Epithelial cell of prostate (primary cell): ENCODE measurements at regions not wholly inside any gene's neighbourhood (a gene's known extent, or its start where the extent isn't known, plus 50 kb on each side); places are given as distances from the start of the nearest gene placed in this dataset.
"Not testable (repeated sequence)": the region's sequence is repeated elsewhere in the genome, so short reads cannot be mapped to it uniquely, and the experiment has no call there.

Experiments used
- DNase-seq: peaks from one replicate; pipeline ENCODE4 v3.0.0-alpha.2; 2011; ENCODE audit warnings: low read depth, low spot score
- H3K27ac ChIP-seq: fragments of 450-650 bp; 2 replicates; pipeline ENCODE4 v1.5.1; 2017; ENCODE audit warnings: mild to moderate bottlenecking

- no peak overlapping the region for H3K27ac ChIP-seq
- DNase-seq = no peak
These were observed 296.7 kb upstream of the PTBP2 start for GRCh38 chr1:96424877-96425276.

DNA sequence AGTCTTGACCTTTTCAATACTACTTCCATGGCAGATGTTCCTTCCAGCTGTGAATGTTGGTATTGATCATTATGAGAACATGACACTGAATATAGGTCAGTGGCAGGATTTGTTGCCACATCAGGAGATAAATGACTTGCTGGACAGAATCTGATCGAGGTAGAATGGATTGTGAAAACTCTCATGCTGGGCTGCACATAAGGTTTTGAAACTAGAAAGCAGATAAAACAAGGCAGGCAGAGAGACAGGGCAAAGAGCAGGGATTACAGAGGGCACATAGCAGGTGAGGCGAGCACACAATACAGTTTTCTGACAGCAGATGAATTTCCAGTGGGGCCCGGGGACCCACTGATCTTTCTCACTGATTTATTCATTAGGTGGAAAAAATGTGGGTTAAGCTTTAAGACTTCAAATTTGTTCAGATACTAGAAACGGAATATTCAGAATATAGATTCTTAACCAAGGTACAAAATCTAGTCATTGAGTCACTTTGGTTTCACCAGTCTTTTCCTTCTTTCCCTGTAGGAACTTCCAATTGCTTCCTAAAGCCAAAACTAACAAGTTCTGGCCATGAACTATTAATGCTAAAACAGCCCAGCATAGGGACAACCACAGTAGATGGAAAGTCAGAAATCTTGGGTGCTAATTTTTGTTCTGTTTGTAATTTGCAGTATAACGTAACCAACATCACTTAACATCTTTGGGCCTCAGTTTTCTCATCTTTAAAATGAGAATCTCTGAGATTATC lies 296.0 kb upstream of the PTBP2 start:
- no peak overlapping the region for H3K27ac ChIP-seq
- DNase-seq = no peak

DNA sequence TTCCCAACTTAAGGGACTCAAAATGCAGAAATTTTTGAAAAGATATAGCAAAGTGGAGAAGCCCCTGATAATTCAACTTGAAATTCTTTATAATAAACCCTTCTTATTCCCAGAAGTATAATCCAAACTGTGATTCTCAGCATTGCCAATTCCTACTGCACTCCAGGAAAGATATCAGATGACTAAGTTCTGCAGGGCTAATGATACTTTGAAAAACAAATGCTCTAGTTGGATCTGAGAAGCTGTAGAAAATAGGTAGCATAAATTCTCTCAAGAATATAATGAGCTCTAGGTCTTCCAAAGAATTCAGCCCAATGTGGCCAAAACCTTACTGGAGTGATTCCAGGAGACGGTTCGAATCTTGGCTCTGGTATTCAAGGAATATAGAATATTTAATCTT lies 294.0 kb upstream of the PTBP2 start:
- DNase-seq = no peak
- H3K27ac ChIP-seq = no peak overlapping the region

DNA sequence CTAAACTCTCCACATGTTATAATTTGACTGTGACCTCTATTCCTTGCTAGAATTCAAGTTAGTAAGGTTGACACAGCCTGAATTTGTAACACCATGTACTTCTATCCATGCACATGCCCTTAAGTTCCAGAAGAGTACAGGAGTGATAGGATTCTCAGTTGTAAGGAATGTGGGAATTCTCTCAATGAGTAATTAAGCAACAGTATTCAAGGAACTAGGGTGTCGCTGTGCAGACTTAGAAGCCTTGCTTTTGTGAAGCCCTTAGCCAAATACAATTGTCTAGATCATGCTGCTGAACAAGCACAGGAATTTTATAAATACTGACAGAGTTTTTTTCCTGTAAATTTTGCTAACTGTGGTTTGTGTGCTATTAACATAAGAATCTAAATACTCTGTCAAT lies 276.3 kb upstream of the PTBP2 start:
- no peak for DNase-seq
- no peak overlapping the region for H3K27ac ChIP-seq

- DNase-seq = no peak
- H3K27ac ChIP-seq = no peak overlapping the region
These were observed 257.5 kb upstream of the PTBP2 start for GRCh38 chr1:96464066-96464465.

GRCh38 chr1:96464522-96464921 lies 257.1 kb upstream of the PTBP2 start:
- no peak overlapping the region for H3K27ac ChIP-seq
- no peak for DNase-seq

GRCh38 chr1:96464991-96465390 lies 256.6 kb upstream of the PTBP2 start:
- DNase-seq = no peak
- no peak overlapping the region for H3K27ac ChIP-seq

DNA sequence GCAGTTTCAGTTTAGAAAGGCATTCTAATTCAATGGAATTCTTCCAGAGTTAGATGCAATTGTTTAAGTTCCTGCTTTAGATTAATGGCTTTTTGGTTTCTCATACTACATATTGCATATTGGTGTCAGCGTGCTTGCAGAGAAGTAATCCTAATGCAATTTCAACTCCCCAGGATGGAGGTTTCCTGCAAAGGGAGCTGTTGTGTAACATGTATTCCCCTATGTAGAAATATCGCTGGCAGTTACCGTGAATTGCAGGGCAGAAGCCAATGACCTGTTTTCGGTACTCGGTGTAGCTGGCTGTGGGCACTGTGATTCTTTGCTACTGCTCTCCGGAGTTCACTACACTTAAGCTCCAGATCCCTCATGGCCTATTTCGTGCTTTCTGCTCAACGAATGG lies 256.1 kb upstream of the PTBP2 start:
- no peak for DNase-seq
- H3K27ac ChIP-seq = no peak overlapping the region

GRCh38 chr1:96466842-96467241 lies 254.7 kb upstream of the PTBP2 start:
- no peak for DNase-seq
- no peak overlapping the region for H3K27ac ChIP-seq

GRCh38 chr1:96469726-96470125 lies 251.9 kb upstream of the PTBP2 start:
- DNase-seq = not testable (repeated sequence)

DNA sequence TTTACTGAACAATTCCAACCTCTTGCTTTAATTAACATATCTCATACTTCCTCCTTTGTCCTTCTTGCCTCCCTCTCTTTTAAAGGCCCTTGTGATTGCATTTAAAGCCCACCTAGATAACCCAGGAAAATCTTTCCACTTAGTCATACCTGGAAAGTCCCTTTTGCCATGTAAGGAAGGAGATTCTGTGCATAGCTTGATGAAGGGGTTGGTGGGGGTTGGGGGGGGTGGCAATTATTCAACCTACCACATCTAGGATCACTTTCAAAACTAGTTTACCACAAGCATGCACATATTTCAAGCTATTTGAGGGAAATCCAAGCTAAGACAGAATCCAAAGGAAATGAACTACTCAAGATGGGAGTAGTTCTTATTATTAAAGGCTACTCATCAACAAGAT lies 249.1 kb upstream of the PTBP2 start:
- H3K27ac ChIP-seq = no peak overlapping the region
- no peak for DNase-seq

More at GRCh38 chr1:96469726-96470125, 251.9 kb upstream of the PTBP2 start:
- H3K27ac ChIP-seq = not testable (repeated sequence)

GRCh38 chr1:96473791-96474434 lies 247.7 kb upstream of the PTBP2 start:
- peak; percentile 57 for DNase-seq
- no peak overlapping the region for H3K27ac ChIP-seq

- no peak overlapping the region for H3K27ac ChIP-seq
- no peak for DNase-seq
These were observed 246.4 kb upstream of the PTBP2 start for GRCh38 chr1:96474985-96475743.

DNA sequence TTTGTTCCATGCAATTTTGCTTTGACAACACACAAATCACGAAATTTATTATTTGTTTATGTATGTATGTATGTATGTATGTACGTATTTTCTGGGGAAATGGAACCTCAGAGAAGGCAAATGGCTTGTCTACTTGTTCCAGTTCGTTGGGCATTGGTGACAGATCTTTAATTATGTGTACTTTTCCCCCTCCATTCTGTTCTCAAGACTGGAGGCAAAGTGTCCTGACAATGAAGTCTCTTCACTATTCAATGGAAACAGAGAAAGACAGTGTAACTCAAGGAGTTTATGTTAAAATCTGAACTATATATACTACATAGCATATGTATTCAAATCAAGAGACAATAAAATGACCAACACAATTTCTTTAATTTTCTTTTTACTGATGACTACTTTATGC lies 245.7 kb upstream of the PTBP2 start:
- no peak overlapping the region for H3K27ac ChIP-seq
- DNase-seq = no peak

GRCh38 chr1:96478228-96478627 lies 243.4 kb upstream of the PTBP2 start:
- no peak for DNase-seq
- H3K27ac ChIP-seq = no peak overlapping the region

DNA sequence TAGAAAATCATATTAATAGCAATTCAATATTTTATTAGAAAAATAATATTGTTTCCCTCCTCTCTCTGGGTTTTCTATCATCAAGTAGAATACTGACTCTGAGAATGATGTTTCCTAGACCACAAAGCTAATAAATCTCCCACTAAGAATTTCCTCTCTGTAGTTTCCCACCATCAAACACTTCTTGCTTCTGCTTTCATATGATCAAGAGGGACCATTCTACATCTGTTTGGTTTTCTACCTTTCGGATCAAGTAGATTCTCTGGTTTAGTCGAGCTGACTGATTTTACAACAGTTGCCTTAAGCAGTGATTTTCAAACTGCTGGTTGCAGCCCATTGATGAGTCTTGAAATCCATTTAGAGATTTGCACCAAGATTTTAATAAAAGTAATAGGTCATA lies 240.2 kb upstream of the PTBP2 start:
- no peak overlapping the region for H3K27ac ChIP-seq
- DNase-seq = no peak

DNA sequence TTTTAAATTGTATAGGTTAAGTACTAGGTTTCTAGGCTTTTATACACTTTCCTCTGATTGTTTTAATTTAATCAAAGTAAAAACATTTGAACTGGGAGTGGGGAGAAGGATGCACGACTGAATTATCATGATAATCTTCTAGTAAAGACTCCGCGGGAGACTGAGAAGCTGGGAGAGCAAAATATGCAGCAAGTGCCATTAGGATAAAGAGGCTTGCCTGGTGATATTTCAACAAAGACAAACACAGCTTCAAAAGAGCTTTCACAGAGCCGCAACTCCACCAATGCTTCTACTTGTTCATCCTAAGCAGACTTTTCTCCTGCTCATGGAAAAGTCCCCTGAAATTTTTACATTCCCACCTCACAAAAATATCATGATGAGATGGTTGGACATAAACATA lies 239.0 kb upstream of the PTBP2 start:
- H3K27ac ChIP-seq = no peak overlapping the region
- DNase-seq = no peak

DNA sequence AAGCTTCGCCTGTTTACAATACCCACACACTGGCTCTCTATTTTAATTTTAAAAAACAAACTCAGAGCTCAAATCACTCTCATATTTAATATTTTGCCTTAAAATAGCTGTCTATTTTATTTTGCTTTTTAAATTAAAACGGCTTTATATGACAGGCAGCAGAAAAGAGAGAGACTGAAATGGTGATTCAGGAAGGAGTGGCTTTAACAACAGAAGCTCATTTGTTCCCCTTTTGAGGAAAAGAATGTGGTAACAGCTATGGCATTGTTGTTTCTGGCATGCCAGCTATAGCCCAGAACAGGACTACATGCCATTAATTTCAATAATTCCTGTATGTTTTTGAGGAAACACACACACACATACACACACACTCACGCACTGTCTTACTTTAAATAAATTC lies 234.2 kb upstream of the PTBP2 start:
- DNase-seq = no peak
- peak overlapping the region; percentile 38 for H3K27ac ChIP-seq

DNA sequence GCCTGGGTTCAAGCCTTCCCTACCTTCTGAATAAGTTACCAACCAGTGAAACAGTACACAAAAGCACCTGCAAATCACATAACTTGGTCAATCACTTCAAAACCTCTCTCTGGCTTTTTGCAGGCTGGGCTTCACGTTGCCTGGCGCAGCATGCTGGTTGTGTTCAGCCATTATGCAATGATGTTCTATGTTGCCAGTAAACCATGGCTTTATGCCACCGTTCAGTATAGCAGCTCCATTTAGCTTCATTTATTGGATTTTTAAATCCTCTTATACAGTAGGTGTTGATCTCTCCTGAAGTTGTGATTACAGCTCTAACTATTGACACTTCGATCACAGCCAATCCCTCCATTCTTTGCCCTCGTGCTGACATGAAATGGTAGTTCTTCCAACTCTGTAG lies 233.6 kb upstream of the PTBP2 start:
- no peak for DNase-seq
- H3K27ac ChIP-seq = peak overlapping the region; percentile 38

DNA sequence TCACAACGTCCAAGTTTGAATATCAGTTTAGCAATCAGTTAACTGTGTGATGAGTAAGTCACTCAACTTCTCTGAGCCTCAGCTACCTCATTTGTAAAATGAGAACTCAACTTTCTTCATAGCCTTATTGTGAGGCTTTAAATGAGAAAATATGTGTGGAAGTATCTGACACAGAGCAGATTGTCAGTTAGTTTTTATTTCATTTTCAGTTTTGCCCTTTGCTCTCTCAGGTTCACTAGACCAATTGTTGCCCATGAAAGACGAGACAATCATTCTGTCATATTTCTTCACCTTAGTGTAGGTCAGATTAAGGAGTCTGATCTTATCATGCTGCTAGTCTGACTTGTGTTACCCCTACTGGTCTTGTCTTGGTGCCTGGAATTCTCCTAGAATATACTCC lies 232.8 kb upstream of the PTBP2 start:
- DNase-seq = no peak
- H3K27ac ChIP-seq = no peak overlapping the region

- DNase-seq = no peak
- H3K27ac ChIP-seq = no peak overlapping the region
These were observed 229.3 kb upstream of the PTBP2 start for GRCh38 chr1:96492236-96492635.
